PC-9 (cell line): ENCODE measurements at regions not wholly inside any gene's neighbourhood (a gene's known extent, or its start where the extent isn't known, plus 50 kb on each side); places are given as distances from the start of the nearest gene placed in this dataset.

ENCODE experiments used
- BruUV-seq: library from RNA; stranded (reverse); fragments of 400-500 nt; replicated peaks from 2 replicates; lab custom pipeline; 2021; lab: Mats Ljungman, UMichigan
- CTCF ChIA-PET: fragments of 300-600 bp; sonication (Branson Sonifier 250); formaldehyde crosslinking; loops from one replicate; lab custom pipeline; 2022; ENCODE audit warnings: antibody characterized with exemption; lab: Charles Lee
- POLR2A ChIA-PET: fragments of 300-600 bp; sonication (Branson Sonifier 250); formaldehyde crosslinking; loops from one replicate; lab custom pipeline; 2022; ENCODE audit warnings: antibody characterized with exemption; ENCODE audit not compliant: unreplicated experiment; lab: Charles Lee
- DNase-seq, 2 experiments: peaks; one replicate each; pipeline versions ENCODE4 v3.0.0 to v3.0.0-alpha.2; 2015 to 2022; ENCODE audit warnings: mixed read lengths in 1 of 2
- H2AFZ ChIP-seq: fragments of 200-600 bp; sonication (generic); 2 replicates; pipeline ENCODE4 v1.8.1; 2017; ENCODE audit warnings: antibody characterized with exemption
- H3F3A ChIP-seq: fragments of 200-600 bp; sonication (generic); 2 replicates; pipeline ENCODE4 v1.8.1; 2017; ENCODE audit warnings: antibody characterized with exemption, mild to moderate bottlenecking, low read depth; ENCODE audit not compliant: insufficient read depth
- H3K27ac ChIP-seq: fragments of 200-600 bp; sonication (generic); 2 replicates; pipeline ENCODE4 v1.6.1; 2016; ENCODE audit warnings: mixed run types
- H3K27me3 ChIP-seq: fragments of 200-600 bp; sonication (generic); 2 replicates; pipeline ENCODE4 v1.6.1; 2016; ENCODE audit warnings: low read depth, mixed run types; ENCODE audit not compliant: insufficient read depth
- H3K36me3 ChIP-seq: fragments of 200-600 bp; sonication (generic); 2 replicates; pipeline ENCODE4 v1.6.1; 2016; ENCODE audit warnings: low read depth, mixed run types
- H3K4me1 ChIP-seq: fragments of 200-600 bp; sonication (generic); replicated peaks from 2 replicates; pipeline ENCODE4 v1.6.1; 2016; ENCODE audit warnings: mixed run types; ENCODE audit not compliant: insufficient read depth
- H3K4me2 ChIP-seq: fragments of 200-600 bp; sonication (generic); 2 replicates; pipeline ENCODE4 v1.6.1; 2017; ENCODE audit warnings: mixed run types
- H3K4me3 ChIP-seq: fragments of 200-600 bp; sonication (generic); 2 replicates; pipeline ENCODE4 v1.6.1; 2016; ENCODE audit warnings: mixed run types
- H3K79me2 ChIP-seq: fragments of 200-600 bp; sonication (generic); 2 replicates; pipeline ENCODE4 v1.6.1; 2017; ENCODE audit warnings: low read depth, mixed run types
- H3K9me2 ChIP-seq: fragments of 200-600 bp; sonication (generic); 2 replicates; pipeline ENCODE4 v1.8.1; 2017; ENCODE audit warnings: mild to moderate bottlenecking; ENCODE audit not compliant: insufficient read depth
- H3K9me3 ChIP-seq: fragments of 200-600 bp; sonication (generic); 2 replicates; pipeline ENCODE4 v1.8.1; 2016; ENCODE audit warnings: low read depth; ENCODE audit not compliant: insufficient read depth
- H4K20me1 ChIP-seq: fragments of 200-600 bp; sonication (generic); 2 replicates; pipeline ENCODE4 v1.8.1; 2017; ENCODE audit not compliant: insufficient read depth
- CTCF ChIP-seq: fragments of 200-600 bp; sonication (generic); conservative IDR thresholded peaks from 2 replicates; pipeline ENCODE4 v1.6.1; 2017; ENCODE audit warnings: mixed run types, antibody characterized with exemption, mild to moderate bottlenecking, moderate library complexity
- EZH2 ChIP-seq: fragments of 200-600 bp; sonication (generic); IDR thresholded peaks from 2 replicates; pipeline ENCODE4 v1.8.0; 2017; ENCODE audit warnings: antibody characterized with exemption, low read depth
- intact Hi-C: fragments of 100-400 bp; cut with micrococcal nuclease; formaldehyde crosslinking; loops from one replicate; pipeline ENCODE4 v1.10.0; 2022; ENCODE audit not compliant: unreplicated experiment

GRCh38 chrX:5791721-5792120, 436.9 kb downstream of the NLGN4X start:
- no TSS peak for BruUV-seq
- Histone ChIP-seq H3K79me2 (no peaks in the 10 kb centered on the region), H4K20me1 (no peaks in the 10 kb centered on the region), H2AFZ (no peak overlapping the region), H3F3A (no peaks in the 10 kb centered on the region), H3K4me2 (no peak overlapping the region), H3K4me3 (no peak overlapping the region), H3K9me2 (no peaks in the 10 kb centered on the region), H3K27ac (no peak overlapping the region), H3K9me3 (no peaks in the 10 kb centered on the region), H3K4me1 (no peaks in the 10 kb centered on the region), H3K27me3 (no peaks in the 10 kb centered on the region), H3K36me3 (no peaks in the 10 kb centered on the region)
- ChIA-PET CTCF (no interaction called here), POLR2A (no interaction called here)
- TF ChIP-seq EZH2 (no peak), CTCF (no peak)
- intact Hi-C loops, result no loop called here
- DNase-seq, result no peak

DNA sequence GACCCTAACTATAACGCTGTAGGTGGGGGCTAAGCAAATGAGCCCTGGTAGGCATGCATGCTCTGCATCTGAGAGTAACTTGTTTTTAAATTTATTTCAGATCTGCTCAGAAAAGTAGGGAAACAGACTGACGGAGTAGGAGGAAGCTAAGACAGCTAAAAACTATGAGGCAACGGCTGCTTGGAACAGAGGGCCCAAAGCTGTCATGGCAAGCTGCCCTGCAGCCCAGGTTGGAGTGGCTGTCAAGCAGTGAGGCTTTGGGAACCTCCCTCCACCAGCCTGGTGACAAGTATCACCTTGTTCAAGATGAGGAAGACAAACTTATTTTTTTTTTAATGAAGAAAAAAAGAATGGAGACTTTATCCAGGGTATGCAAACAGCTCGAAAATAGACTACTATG, 439.8 kb downstream of the NLGN4X start:
- Histone ChIP-seq H4K20me1 (no peaks in the 10 kb centered on the region), H3F3A (no peaks in the 10 kb centered on the region), H2AFZ (no peak overlapping the region), H3K4me1 (no peaks in the 10 kb centered on the region), H3K4me2 (no peak overlapping the region), H3K36me3 (no peaks in the 10 kb centered on the region), H3K79me2 (no peaks in the 10 kb centered on the region), H3K9me3 (no peaks in the 10 kb centered on the region), H3K9me2 (no peaks in the 10 kb centered on the region), H3K27me3 (no peaks in the 10 kb centered on the region), H3K4me3 (no peak overlapping the region), H3K27ac (no peak overlapping the region)
- intact Hi-C loops, result no loop called here
- CTCF ChIA-PET, result no interaction called here
- no peak for DNase-seq
- no TSS peak for BruUV-seq
- POLR2A ChIA-PET, result no interaction called here
- no peak for TF ChIP-seq CTCF
- no peak for TF ChIP-seq EZH2

DNA sequence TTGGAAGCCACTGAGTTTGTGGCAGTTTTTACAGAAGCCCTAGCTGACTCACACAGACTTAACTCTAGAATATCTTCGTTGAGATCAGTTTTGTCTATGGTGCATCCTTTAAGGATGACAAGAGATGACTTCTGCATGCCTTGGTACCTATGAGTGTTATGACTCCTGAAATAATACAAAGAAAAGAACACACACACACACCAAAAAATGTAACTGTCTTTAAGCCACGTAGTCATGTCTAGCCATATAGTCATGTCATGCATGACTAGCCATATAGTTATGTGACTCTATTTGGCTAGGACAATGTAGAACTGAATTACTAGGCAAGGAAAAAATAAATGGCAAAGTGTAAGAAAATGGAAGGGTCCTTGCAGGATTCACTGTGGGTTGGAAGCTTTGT, 447.8 kb downstream of the NLGN4X start:
- no peaks in the 10 kb centered on the region for H3K4me1 ChIP-seq
- H3K9me2 ChIP-seq, result no peaks in the 10 kb centered on the region
- ChIA-PET POLR2A (no interaction called here), CTCF (no interaction called here)
- intact Hi-C loops, result no loop called here
- H3K79me2 ChIP-seq, result no peaks in the 10 kb centered on the region
- H3K4me3 ChIP-seq, result no peak overlapping the region
- H3K27me3 ChIP-seq, result no peaks in the 10 kb centered on the region
- H3K9me3 ChIP-seq, result no peaks in the 10 kb centered on the region
- no peak overlapping the region for H3K27ac ChIP-seq
- no peak for DNase-seq
- no peak overlapping the region for H3K4me2 ChIP-seq
- no peak for TF ChIP-seq CTCF
- TF ChIP-seq EZH2, result no peak
- no peak overlapping the region for H2AFZ ChIP-seq
- no peaks in the 10 kb centered on the region for H3K36me3 ChIP-seq
- H3F3A ChIP-seq, result no peaks in the 10 kb centered on the region
- no peaks in the 10 kb centered on the region for H4K20me1 ChIP-seq
- BruUV-seq, result no TSS peak
